Upper lobe of left lung (tissue), 6 donors: ENCODE measurements at regions not wholly inside any gene's neighbourhood (a gene's known extent, or its start where the extent isn't known, plus 50 kb on each side); places are given as distances from the start of the nearest gene placed in this dataset.

ENCODE experiments used
- ATAC-seq, 2 donors: fragments of 200-7000 bp; cut with Tn5 transposase; one replicate each; pipeline ENCODE4 v1.9.1; 2022; ENCODE audit warnings: mild to moderate bottlenecking in 2 of 2, moderate library complexity in 2 of 2; ENCODE audit not compliant: low FRiP score in 2 of 2
- DNase-seq, 2 donors: peaks; one replicate each; pipeline ENCODE4 v3.0.0-alpha.2; 2019 to 2020
- H3K27ac ChIP-seq, 4 donors: fragments of 200-600 bp; sonication (generic); one replicate each; pipeline ENCODE4 v1.5.1; 2016 to 2019
- H3K27me3 ChIP-seq, 4 donors: fragments of 200-600 bp; sonication (generic); one replicate each; pipeline ENCODE4 v1.5.1; 2017 to 2019
- H3K36me3 ChIP-seq, 4 donors: fragments of 200-600 bp; sonication (generic); one replicate each; pipeline ENCODE4 v1.5.1; 2016 to 2019
- H3K4me1 ChIP-seq, 4 donors: fragments of 200-600 bp; sonication (generic); one replicate each; pipeline ENCODE4 v1.5.1; 2018 to 2019
- H3K4me3 ChIP-seq, 4 donors: fragments of 200-600 bp; sonication (generic); one replicate each; pipeline ENCODE4 v1.5.1; 2017 to 2019; ENCODE audit warnings: mild to moderate bottlenecking in 2 of 4, moderate library complexity in 1 of 4
- H3K9me3 ChIP-seq, 4 donors: fragments of 200-600 bp; sonication (generic); one replicate each; pipeline ENCODE4 v1.5.1; 2018 to 2019
- CTCF ChIP-seq, 6 experiments: fragments of 450-650 bp in 4 of 6; fragments of 200-600 bp in 2 of 6; sonication (generic) in 2 of 6; IDR thresholded peaks; one replicate each; pipeline ENCODE4 v1.5.1; 2016 to 2019; ENCODE audit warnings: antibody characterized with exemption in 6 of 6
- EP300 ChIP-seq, 4 donors: sonication (generic); formaldehyde crosslinking; IDR thresholded peaks; one replicate each; pipeline ENCODE4 v1.5.1; 2017; ENCODE audit warnings: antibody characterized with exemption in 4 of 4, control low read depth in 2 of 4
- POLR2A ChIP-seq, 4 donors: fragments of 450-650 bp; IDR thresholded peaks; one replicate each; pipeline ENCODE4 v1.5.1; 2016 to 2017; ENCODE audit warnings: antibody characterized with exemption in 4 of 4, mild to moderate bottlenecking in 2 of 4
- POLR2AphosphoS5 ChIP-seq, 2 donors: sonication (generic); formaldehyde crosslinking; IDR thresholded peaks; one replicate each; pipeline ENCODE4 v1.5.1; 2017; ENCODE audit warnings: antibody characterized with exemption in 2 of 2
- WGBS, 2 donors: methylation state at CpG; one replicate each; pipeline ENCODE4 v1.1.5; 2017 to 2018; 5-methylcytosine and 5-hydroxymethylcytosine counted together
- donor health status: DM: no; HTN: no; CAD: no; lungs with moderate emphysema.
- donor health status: DM: no; HTN: yes; CAD: no; lungs with severe emphysema.

- ATAC-seq, result no peak
- Histone ChIP-seq H3K4me1 (no peaks in the 10 kb centered on the region), H3K27me3 (no peaks in the 10 kb centered on the region), H3K9me3 (no peaks in the 10 kb centered on the region), H3K36me3 (no peaks in the 10 kb centered on the region), H3K27ac (no peak overlapping the region), H3K4me3 (no peak overlapping the region)
- DNase-seq, result no peak
- TF ChIP-seq POLR2AphosphoS5 (IDR thresholded peaks at IDR 0.05), result no peak
- 50 to 64% methylated on average over 4 of the region's 4 CpGs for WGBS, 2 donors
Observed at GRCh38 chr13:99800951-99801350, 170.6 kb downstream of the ZIC5 start.

- H3K36me3 ChIP-seq, result no peaks in the 10 kb centered on the region
- no peak overlapping the region for H3K27ac ChIP-seq
- H3K4me3 ChIP-seq, result no peak overlapping the region
- TF ChIP-seq POLR2AphosphoS5 (IDR thresholded peaks at IDR 0.05) (no peak), CTCF (IDR thresholded peaks at IDR 0.05) (no peak), POLR2A (IDR thresholded peaks at IDR 0.05) (no peak), EP300 (IDR thresholded peaks at IDR 0.05) (no peak)
- ATAC-seq, result no peak
- DNase-seq, result no peak
- no peaks in the 10 kb centered on the region for H3K9me3 ChIP-seq
- no peaks in the 10 kb centered on the region for H3K27me3 ChIP-seq
- H3K4me1 ChIP-seq, result no peaks in the 10 kb centered on the region
- WGBS, 2 donors, result 88 to 89% methylated on average over 3 of the region's 3 CpGs
Observed at GRCh38 chr13:99800011-99800410, 171.6 kb downstream of the ZIC5 start.

GRCh38 chr13:99798756-99799155 is 172.8 kb downstream of the ZIC5 start:
- TF ChIP-seq EP300 (IDR thresholded peaks at IDR 0.05) (no peak), POLR2AphosphoS5 (IDR thresholded peaks at IDR 0.05) (no peak), POLR2A (IDR thresholded peaks at IDR 0.05) (no peak), CTCF (IDR thresholded peaks at IDR 0.05) (no peak)

GRCh38 chr13:99797691-99798090 is 173.9 kb downstream of the ZIC5 start:
- DNase-seq (no peak), ATAC-seq (no peak)
- no peaks in the 10 kb centered on the region for H3K36me3 ChIP-seq
- no peak overlapping the region for H3K4me3 ChIP-seq
- TF ChIP-seq POLR2A (IDR thresholded peaks at IDR 0.05), result no peak
- TF ChIP-seq EP300 (IDR thresholded peaks at IDR 0.05), result no peak
- TF ChIP-seq POLR2AphosphoS5 (IDR thresholded peaks at IDR 0.05), result no peak
- no peak for TF ChIP-seq CTCF (IDR thresholded peaks at IDR 0.05)
- 60 to 72% methylated on average over 2 of the region's 2 CpGs for WGBS, 2 donors
- H3K27me3 ChIP-seq, result no peaks in the 10 kb centered on the region
- H3K27ac ChIP-seq, result no peak overlapping the region
- no peaks in the 10 kb centered on the region for H3K4me1 ChIP-seq
- no peaks in the 10 kb centered on the region for H3K9me3 ChIP-seq

More at GRCh38 chr13:99798756-99799155, 172.8 kb downstream of the ZIC5 start:
- Histone ChIP-seq H3K4me1 (no peaks in the 10 kb centered on the region), H3K36me3 (no peaks in the 10 kb centered on the region), H3K9me3 (no peaks in the 10 kb centered on the region), H3K27ac (no peak overlapping the region), H3K4me3 (no peak overlapping the region), H3K27me3 (no peaks in the 10 kb centered on the region)
- DNase-seq (no peak), ATAC-seq (no peak)
- 74 to 79% methylated on average over 4 of the region's 4 CpGs for WGBS, 2 donors

- H3K4me1 ChIP-seq, result no peaks in the 10 kb centered on the region
- DNase-seq (no peak), ATAC-seq (no peak)
Observed at GRCh38 chr13:99796175-99796819, 175.3 kb downstream of the ZIC5 start.

More at GRCh38 chr13:99796175-99796819, 175.3 kb downstream of the ZIC5 start:
- TF ChIP-seq POLR2A (IDR thresholded peaks at IDR 0.05) (no peak), CTCF (IDR thresholded peaks at IDR 0.05) (no peak), EP300 (IDR thresholded peaks at IDR 0.05) (no peak), POLR2AphosphoS5 (IDR thresholded peaks at IDR 0.05) (no peak)
- Histone ChIP-seq H3K36me3 (no peaks in the 10 kb centered on the region), H3K9me3 (no peaks in the 10 kb centered on the region), H3K27ac (no peak overlapping the region), H3K27me3 (no peaks in the 10 kb centered on the region), H3K4me3 (no peak overlapping the region)
